Glomerular visceral epithelial cell (primary cell): ENCODE measurements at regions not wholly inside any gene's neighbourhood (a gene's known extent, or its start where the extent isn't known, plus 50 kb on each side); places are given as distances from the start of the nearest gene placed in this dataset.
"Not testable (repeated sequence)": the region's sequence is repeated elsewhere in the genome, so short reads cannot be mapped to it uniquely, and the experiment has no call there.

Source experiments
- DNase-seq: peaks from one replicate; pipeline ENCODE4 v3.0.0-alpha.2; 2016; ENCODE audit errors: extremely low spot score

DNA sequence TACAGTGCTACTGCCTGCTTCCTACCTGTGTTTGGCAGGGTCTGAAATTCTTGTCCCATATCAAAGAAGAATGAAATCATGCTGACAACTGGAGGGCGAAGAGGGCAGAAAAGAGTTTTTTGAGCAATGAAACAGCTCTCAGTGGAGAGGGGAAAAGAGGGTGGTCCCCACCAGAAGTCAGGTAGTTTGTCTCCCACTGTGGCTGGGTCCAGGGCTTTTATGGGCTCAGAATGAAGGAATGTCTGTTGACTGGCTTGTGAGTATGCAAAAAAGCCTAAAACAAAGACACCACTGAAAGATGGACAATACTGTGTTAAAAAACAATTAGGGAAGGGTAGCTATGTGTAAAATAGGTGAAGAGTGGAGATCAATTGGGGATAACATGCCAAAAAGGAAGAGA lies 115.0 kb downstream of the ADAM29 start:
- DNase-seq, result no peak

DNA sequence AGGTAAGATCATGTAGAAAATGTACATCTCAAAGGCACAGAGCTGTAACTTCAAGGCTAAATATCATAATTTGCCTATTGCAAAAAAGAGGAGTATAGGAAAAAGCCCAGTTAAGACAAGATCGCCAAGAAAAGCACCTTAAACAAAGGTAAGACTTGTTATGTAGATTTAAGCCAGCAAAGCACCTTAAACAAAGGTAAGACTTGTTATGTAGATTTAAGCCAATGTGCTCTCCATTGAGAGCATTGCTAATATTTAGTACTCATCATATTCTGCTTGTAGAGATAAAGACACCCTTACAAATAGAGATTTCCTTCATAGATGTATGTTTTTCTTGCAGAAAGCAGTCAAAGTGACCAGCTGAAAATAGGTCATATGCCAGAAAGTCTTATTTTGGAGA lies 115.8 kb downstream of the ADAM29 start:
- no peak for DNase-seq

GRCh38 chr4:175034986-175035705 lies 117.0 kb downstream of the ADAM29 start:
- DNase-seq, result peak; percentile 57

- DNase-seq, result peak; percentile 83
Observed at GRCh38 chr4:175035905-175036304, 117.7 kb downstream of the ADAM29 start.

GRCh38 chr4:175048111-175048784 lies 130.1 kb downstream of the ADAM29 start:
- DNase-seq, result no peak

DNA sequence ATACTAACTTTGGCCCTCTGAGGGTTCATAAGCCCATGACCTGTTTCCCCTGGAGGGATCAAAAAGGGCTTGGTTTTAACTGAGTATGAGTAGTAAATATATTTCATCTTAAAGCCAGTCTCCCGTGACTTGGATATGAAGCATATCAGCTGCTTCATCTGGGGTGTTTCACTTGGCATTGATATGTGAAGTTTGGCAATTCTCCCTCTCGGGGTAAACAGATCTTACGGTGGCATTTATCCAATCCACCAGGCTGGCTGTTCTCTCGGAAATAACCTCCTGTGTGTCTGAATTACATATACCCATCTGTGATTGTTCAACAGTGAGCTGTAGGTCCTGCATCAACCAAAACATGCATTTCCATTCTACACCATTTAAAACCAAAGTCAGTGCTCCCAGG lies 130.7 kb downstream of the ADAM29 start:
- no peak for DNase-seq

DNA sequence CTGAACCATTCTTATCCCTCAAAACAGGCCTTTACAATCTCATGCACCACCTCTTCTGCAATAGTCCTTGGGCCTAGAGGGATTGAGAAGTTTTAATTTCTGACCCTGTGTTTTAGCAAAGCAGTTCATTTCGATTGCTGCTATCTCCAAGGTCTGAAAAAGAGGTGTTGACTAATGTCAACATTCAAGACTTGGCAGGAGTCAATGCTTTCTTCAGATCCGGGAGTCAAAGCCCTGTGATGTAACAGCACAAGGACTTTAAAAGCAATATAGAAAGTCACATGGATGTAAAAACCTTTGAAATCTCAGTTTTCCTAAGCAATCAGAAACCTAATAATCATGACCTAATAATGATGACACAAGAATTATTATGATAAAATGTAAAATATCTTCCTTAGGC lies 133.8 kb downstream of the ADAM29 start:
- no peak for DNase-seq

DNA sequence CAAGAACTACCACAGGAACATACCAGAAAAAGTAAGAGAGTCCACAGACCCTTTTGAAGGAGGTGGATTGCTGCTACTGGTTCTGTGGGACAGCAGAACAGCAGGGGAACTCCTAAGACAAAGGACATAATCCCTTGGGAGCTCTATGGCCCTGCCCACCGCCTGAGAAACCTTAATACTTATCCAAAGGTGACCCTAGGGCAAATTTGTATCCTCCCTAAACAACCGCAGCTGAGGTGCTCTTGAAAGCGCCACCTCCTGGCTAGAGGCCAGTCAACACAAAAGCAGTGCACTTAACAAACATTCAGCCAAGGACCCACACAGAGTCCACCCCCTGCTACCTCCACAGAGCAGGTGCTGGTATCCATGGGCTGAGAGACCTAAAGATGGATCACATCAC lies 136.8 kb downstream of the ADAM29 start:
- DNase-seq, result no peak

- peak; percentile 16 for DNase-seq
Observed at GRCh38 chr4:175062183-175062592, 144.0 kb downstream of the ADAM29 start.

DNA sequence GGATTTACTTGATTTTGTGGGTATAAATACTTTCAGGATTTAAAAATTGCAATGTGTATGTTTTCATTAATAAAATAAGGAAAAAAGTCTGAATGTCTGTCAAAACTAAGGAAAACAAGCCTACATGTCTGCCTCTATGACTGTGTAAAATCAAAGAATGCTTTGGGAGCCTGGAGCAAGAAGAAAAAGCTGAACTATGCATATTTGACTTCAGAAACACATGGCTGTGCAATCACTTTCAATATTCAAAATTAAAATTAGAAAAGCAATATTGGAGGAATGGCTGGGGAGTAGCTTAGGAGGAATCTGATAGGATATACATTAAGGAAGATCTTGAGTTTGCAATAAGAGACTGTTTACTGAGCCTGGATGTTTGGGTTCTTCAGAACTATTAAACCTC lies 147.1 kb downstream of the ADAM29 start:
- DNase-seq, result no peak

GRCh38 chr4:175066923-175067627 lies 148.9 kb downstream of the ADAM29 start:
- no peak for DNase-seq

GRCh38 chr4:175068266-175068665 lies 150.1 kb downstream of the ADAM29 start:
- no peak for DNase-seq

GRCh38 chr4:175070444-175070843 lies 152.3 kb downstream of the ADAM29 start:
- no peak for DNase-seq

- DNase-seq, result no peak
Observed at GRCh38 chr4:175071123-175071522, 153.0 kb downstream of the ADAM29 start.

DNA sequence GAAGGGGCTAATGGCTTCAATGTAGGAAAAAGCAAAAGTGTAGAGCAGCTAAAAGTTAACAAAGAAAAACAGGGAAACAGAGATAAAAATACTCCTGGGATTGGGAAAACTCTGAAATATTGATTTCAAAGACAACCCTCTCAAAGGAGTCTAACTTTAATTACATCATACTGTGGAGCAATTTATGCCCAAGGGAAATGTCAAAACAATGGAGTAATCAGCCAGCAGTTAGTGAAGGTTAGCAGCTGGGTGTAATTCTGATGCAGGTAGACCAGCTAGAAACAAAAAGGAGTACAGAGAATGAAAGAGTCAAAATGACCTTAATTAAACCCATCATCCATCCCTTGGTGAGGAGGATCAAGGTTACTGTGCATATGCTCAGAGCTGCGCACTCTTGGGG lies 169.0 kb downstream of the ADAM29 start:
- DNase-seq, result no peak

DNA sequence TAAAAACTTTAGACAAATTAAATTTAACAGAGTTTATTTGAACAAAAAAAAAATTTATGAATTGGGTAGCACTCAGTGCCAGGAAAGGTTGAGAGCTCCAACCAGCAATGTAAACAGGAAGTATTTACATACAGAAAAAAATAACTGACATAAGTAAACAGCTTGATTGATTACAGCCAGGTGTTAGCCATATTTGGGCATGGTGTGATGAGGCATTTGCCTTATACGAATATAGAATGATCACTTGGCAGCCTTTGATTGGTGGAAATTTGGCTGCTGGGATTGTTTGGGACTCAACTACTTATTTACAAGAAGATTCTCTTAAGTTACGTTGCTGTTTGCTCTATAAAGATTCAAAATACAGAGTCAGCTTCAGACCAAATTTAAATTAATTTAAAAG lies 172.0 kb downstream of the ADAM29 start:
- no peak for DNase-seq

- no peak for DNase-seq
Observed at GRCh38 chr4:175091649-175092048, 173.5 kb downstream of the ADAM29 start.

- DNase-seq, result no peak
Observed at GRCh38 chr4:175092114-175092513, 174.0 kb downstream of the ADAM29 start.

DNA sequence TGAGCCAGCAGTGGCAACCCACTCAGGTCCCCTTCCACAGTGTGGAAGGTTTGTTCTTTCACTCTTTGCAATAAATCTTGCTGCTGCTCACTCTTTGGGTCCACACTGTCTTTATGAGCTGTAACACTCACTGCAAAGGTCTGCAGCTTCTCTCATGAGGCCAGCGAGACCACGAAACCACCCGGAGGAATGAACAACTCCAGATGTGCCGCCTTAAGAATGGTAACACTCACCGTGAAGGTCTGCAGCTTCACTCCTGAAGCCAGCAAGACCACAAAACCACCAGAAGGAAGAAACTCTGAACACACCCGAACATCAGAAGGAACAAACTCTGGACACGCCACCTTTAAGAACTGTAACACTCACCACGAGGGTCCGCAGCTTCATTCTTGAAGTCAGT lies 174.9 kb downstream of the ADAM29 start:
- not testable (repeated sequence) for DNase-seq

GRCh38 chr4:175103403-175103802 lies 185.2 kb downstream of the ADAM29 start:
- no peak for DNase-seq

DNA sequence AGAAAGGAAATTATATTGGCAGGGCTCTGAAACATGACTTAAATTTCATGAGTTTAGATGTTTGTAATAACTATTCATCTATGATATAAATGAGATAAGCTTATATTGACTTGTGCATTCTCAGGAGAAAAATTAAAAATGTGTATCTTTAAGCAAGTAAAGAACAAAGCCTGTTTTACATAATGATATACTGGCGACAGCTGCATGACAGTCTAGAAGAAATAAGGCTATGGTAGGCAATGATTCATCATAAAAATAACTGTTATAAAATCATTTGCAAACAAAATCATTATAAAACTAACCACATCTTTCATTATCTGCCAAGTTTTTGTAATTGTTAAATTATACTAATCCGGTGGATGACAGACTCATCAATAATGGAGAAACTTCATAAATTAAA lies 188.1 kb downstream of the ADAM29 start:
- no peak for DNase-seq

- DNase-seq, result no peak
Observed at GRCh38 chr4:175109933-175110332, 191.8 kb downstream of the ADAM29 start.
